Ectodermal cell (in vitro differentiated cells): ENCODE measurements at regions not wholly inside any gene's neighbourhood (a gene's known extent, or its start where the extent isn't known, plus 50 kb on each side); places are given as distances from the start of the nearest gene placed in this dataset.
A peak's percentile ranks its signal among the peaks of the same experiment; 100 is the strongest.

ENCODE experiments used
- H3K27ac ChIP-seq: 2 replicates; pipeline ENCODE4 v1.7.0; 2013; ENCODE audit warnings: mild to moderate bottlenecking, low read depth, low read length; ENCODE audit not compliant: insufficient read depth, poor library complexity, severe bottlenecking
- H3K27me3 ChIP-seq: 2 replicates; pipeline ENCODE4 v1.7.0; 2013; ENCODE audit warnings: mild to moderate bottlenecking, low read length; ENCODE audit not compliant: insufficient read depth, control insufficient read depth, poor library complexity, severe bottlenecking
- H3K36me3 ChIP-seq: one replicate; pipeline ENCODE4 v1.7.0; 2013; ENCODE audit warnings: low read length; ENCODE audit not compliant: control insufficient read depth, insufficient read depth
- H3K4me1 ChIP-seq: one replicate; pipeline ENCODE4 v1.7.0; 2013; ENCODE audit warnings: low read length; ENCODE audit not compliant: control insufficient read depth, insufficient read depth
- H3K4me3 ChIP-seq: 2 replicates; pipeline ENCODE4 v1.7.0; 2013; ENCODE audit warnings: low read depth, low read length, control low read depth; ENCODE audit not compliant: insufficient read depth
- H3K9me3 ChIP-seq: 2 replicates; pipeline ENCODE4 v1.7.0; 2013; ENCODE audit warnings: mild to moderate bottlenecking, low read length, moderate library complexity; ENCODE audit not compliant: control insufficient read depth
- WGBS, 2 experiments: methylation state at CpG; one replicate each; pipeline ENCODE4 v1.1.7; 2013; ENCODE audit warnings: missing lambda C conversion rate in 2 of 2; 5-methylcytosine and 5-hydroxymethylcytosine counted together

DNA sequence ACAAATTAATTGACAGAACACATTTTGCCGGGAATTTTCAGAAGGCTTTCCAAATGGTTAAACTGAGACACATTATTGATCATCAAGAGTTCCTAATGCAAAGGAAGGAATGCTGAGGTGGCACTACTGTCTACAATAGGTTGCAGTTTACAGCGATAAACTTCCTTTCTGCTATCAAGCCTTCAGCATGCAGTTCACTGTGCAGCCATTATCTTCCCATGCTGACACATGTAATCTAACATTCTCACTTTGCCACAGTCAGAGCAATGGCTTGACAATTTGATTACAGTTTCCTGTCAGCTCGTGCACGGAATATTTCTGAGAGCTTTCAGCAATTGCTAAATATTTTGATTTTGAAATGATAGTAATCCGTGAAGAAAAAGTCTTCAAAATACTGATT, 166.9 kb upstream of the PRMT6 start:
- 92 to 96% methylated on average over 5 of the region's 5 CpGs for WGBS, 2 experiments
- H3K4me1 ChIP-seq = no peaks in the 10 kb centered on the region

DNA sequence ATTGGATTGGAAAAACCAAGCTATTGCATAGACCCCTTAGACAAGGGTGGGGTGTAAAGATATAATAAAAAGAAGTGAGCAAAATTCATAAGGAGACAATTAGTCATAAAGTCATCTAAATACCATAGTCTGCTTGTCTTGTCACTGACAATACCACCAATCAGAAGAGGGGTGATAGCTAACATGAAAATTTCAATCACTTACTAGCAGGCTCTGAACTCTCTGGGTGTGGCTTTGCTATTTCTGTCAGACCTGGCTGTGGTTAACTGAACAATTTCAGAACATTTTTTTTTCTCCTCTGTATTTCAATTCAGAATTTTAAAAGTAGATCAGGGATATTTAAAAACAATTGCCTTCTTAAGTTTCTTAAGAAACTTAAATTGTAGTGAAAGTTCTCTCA, 158.5 kb upstream of the PRMT6 start:
- H3K9me3 ChIP-seq = no peaks in the 10 kb centered on the region
- no peak overlapping the region for H3K27ac ChIP-seq
- no peaks in the 10 kb centered on the region for H3K27me3 ChIP-seq
- no peaks in the 10 kb centered on the region for H3K36me3 ChIP-seq
- H3K4me3 ChIP-seq = no peak overlapping the region
- H3K4me1 ChIP-seq = no peaks in the 10 kb centered on the region

More for the DNA sequence above, 166.9 kb upstream of the PRMT6 start:
- Histone ChIP-seq H3K27ac (no peak overlapping the region), H3K4me3 (no peak overlapping the region), H3K9me3 (no peaks in the 10 kb centered on the region), H3K36me3 (no peaks in the 10 kb centered on the region), H3K27me3 (no peaks in the 10 kb centered on the region)

DNA sequence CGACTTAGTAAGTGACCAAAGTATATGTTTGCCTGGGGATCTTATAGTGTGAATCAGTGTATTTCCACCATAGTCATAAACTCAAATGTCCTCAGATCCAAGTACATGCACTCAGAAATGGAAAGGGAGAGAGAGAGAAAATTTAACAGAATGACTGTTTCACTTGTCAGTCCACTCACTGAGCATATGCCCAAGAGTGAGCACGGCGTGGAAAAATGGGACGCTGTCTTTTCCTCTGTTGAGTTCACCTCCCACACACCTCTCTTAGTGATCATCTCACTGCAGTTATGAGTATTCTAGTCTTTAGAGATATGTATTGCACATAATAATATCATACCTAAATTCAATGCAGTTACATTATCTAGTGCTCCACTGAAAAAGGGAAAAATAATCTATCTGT, 156.8 kb upstream of the PRMT6 start:
- H3K36me3 ChIP-seq = no peaks in the 10 kb centered on the region
- H3K27me3 ChIP-seq = no peaks in the 10 kb centered on the region
- no peaks in the 10 kb centered on the region for H3K4me1 ChIP-seq
- 94 to 97% methylated on average over 3 of the region's 4 CpGs for WGBS, 2 experiments
- no peaks in the 10 kb centered on the region for H3K9me3 ChIP-seq
- H3K4me3 ChIP-seq = no peak overlapping the region
- H3K27ac ChIP-seq = no peak overlapping the region

DNA sequence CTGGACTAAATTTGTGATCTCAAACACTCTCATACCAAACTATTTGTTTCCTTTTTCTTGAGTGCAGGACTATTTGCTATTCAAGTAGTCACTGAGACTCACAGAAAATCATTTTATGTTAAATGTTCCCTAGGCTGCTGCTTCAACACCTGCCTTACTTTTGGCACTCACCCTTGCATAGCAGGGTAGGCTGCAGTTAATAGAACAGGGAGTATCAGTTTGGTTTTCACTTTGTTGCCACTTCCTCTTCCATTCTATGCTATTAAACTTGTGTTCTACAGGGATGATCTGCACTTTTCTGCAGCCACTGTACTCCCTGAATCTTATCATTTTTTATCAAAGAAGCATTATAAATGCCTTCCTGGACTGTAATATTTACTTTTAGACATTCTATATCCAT, 148.7 kb upstream of the PRMT6 start:
- no peak overlapping the region for H3K4me3 ChIP-seq
- no peaks in the 10 kb centered on the region for H3K4me1 ChIP-seq
- no peak overlapping the region for H3K27ac ChIP-seq
- no peaks in the 10 kb centered on the region for H3K9me3 ChIP-seq
- H3K36me3 ChIP-seq = no peaks in the 10 kb centered on the region
- H3K27me3 ChIP-seq = no peaks in the 10 kb centered on the region

DNA sequence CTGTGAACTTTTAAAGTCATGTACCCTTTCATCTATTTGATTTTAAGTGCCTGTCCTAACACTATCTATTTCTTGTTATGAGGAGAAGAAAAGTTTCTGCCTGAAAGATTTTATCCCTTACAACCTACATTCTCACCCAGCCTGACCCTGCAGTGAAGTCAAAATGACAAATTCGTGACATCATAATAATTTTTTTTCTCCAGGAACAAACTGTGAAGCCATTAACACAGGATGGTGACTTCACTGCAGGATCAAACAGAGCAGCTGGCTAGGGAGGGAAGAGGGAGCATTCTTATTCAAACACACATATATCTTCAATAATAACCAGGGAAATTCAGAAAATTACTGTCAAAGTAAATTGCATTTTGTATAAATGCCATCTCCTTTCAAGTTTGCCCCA, 147.8 kb upstream of the PRMT6 start:
- no peak overlapping the region for H3K27ac ChIP-seq
- H3K27me3 ChIP-seq = no peaks in the 10 kb centered on the region
- H3K4me1 ChIP-seq = no peaks in the 10 kb centered on the region
- no peaks in the 10 kb centered on the region for H3K9me3 ChIP-seq
- WGBS, 2 experiments = 73 to 95% methylated on average over 1 of the region's 1 CpG
- H3K4me3 ChIP-seq = no peak overlapping the region
- H3K36me3 ChIP-seq = no peaks in the 10 kb centered on the region

DNA sequence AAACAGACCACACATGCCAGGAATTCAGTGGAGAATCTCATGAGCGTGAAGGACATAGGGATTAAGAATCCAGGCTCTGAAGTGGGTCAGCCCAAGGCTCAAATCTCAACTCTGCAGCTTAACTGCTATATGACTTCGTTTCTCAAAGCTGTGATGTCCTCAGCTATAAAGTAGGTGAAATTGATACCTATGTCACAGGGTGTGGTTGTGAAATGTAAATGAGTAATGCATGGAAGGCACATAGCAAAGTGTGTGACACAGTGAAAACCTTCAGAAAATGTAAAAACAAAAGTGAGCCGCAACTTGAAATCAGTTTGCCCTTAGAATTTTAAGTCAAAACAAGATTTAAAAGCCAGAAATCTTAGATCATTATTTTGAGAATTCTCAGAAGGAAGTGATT, 145.7 kb upstream of the PRMT6 start:
- Histone ChIP-seq H3K27me3 (no peaks in the 10 kb centered on the region), H3K4me1 (no peaks in the 10 kb centered on the region), H3K9me3 (no peaks in the 10 kb centered on the region), H3K36me3 (no peaks in the 10 kb centered on the region), H3K4me3 (no peak overlapping the region), H3K27ac (no peak overlapping the region)
- WGBS, 2 experiments = 85 to 93% methylated on average over 3 of the region's 3 CpGs

DNA sequence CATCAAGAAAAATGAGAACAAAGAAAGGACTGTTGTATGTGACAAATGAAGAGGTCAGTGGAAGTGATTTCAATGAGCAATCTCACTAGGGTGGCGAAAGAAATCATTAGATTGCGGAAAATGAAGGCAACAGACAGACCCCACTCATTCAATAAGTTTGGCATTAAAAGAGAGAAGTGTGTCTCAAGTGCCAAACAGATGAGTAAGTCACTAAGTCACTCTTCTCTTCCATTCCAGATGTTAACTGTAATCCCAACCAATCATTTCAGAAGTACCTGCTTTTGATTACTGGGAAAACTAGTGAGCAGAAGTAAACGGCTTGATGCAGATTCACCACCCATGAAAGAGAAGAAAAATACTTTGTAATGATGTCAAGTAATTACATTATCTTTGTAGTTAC, 144.3 kb upstream of the PRMT6 start:
- Histone ChIP-seq H3K9me3 (no peaks in the 10 kb centered on the region), H3K27me3 (no peaks in the 10 kb centered on the region), H3K4me3 (no peak overlapping the region), H3K36me3 (no peaks in the 10 kb centered on the region), H3K27ac (no peak overlapping the region), H3K4me1 (no peaks in the 10 kb centered on the region)
- WGBS, 2 experiments = 89 to 100% methylated on average over 2 of the region's 3 CpGs

DNA sequence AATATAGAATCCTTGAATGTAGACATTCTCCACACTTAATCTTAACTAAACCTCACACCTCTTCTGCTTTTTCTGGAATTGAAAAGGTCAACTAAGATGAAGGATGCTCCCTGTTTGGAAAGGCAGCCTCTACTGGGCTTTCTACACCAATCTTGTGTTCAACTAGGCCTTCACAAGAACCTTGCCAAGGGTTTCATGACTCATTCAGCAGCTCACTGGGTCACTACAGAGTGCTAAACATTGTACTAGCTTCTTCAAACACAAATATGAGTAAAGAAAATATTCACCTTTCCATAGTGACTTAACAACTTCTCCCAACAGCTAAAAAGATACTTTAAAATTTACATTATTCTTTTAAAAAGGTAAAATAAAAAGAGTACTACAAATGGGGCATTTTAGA, 135.3 kb upstream of the PRMT6 start:
- Histone ChIP-seq H3K4me3 (no peak overlapping the region), H3K36me3 (no peaks in the 10 kb centered on the region), H3K9me3 (no peaks in the 10 kb centered on the region)

DNA sequence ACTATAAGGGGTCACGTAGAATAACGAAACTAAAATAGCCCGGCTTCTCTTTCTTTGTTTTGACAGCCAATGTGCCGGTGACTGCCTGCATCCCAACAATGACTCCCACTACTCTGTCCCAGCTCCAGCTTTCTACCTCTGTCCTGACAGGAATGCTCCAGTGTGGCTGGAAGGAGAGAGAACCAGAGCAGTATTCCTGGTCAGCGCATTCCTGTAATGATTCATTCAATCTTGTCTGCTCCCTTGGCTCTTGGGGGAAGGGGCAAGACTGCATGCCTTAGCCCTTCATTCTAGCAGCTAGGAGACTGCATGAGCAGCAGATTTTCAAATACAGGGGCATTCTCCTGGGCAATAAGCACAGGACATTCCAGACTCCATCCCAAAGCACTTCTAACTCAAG, 132.1 kb upstream of the PRMT6 start:
- Histone ChIP-seq H3K4me1 (peaks cover 8% of the 10 kb centered on the region), H3K4me3 (no peak overlapping the region), H3K36me3 (no peaks in the 10 kb centered on the region), H3K27ac (peak overlapping the region; percentile 21), H3K9me3 (no peaks in the 10 kb centered on the region), H3K27me3 (no peaks in the 10 kb centered on the region)
- WGBS, 2 experiments = 69 to 76% methylated on average over 5 of the region's 5 CpGs

More for the DNA sequence above, 135.3 kb upstream of the PRMT6 start:
- H3K4me1 ChIP-seq = peaks cover 8% of the 10 kb centered on the region
- H3K27me3 ChIP-seq = no peaks in the 10 kb centered on the region
- no peak overlapping the region for H3K27ac ChIP-seq

DNA sequence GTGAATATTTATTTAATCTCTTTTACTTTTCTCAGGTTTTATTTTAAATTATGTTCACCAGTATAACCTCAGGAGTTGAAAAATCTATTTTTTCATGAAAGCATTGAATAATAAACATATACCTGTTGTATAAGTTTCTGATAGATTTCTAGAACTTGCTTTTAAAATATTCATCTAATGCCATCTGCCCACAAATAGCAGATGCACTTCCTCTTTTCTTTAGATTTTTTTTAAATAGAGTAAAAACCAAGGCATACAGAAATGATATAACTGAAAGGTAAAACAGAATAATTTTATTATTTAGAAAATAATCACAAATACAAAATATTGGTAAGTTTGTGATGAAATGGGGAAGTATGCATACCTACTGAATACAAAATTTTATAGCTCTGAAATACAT, 130.7 kb upstream of the PRMT6 start:
- Histone ChIP-seq H3K27me3 (no peaks in the 10 kb centered on the region), H3K27ac (no peak overlapping the region), H3K36me3 (no peaks in the 10 kb centered on the region), H3K4me1 (peaks cover 8% of the 10 kb centered on the region), H3K9me3 (no peaks in the 10 kb centered on the region), H3K4me3 (no peak overlapping the region)

DNA sequence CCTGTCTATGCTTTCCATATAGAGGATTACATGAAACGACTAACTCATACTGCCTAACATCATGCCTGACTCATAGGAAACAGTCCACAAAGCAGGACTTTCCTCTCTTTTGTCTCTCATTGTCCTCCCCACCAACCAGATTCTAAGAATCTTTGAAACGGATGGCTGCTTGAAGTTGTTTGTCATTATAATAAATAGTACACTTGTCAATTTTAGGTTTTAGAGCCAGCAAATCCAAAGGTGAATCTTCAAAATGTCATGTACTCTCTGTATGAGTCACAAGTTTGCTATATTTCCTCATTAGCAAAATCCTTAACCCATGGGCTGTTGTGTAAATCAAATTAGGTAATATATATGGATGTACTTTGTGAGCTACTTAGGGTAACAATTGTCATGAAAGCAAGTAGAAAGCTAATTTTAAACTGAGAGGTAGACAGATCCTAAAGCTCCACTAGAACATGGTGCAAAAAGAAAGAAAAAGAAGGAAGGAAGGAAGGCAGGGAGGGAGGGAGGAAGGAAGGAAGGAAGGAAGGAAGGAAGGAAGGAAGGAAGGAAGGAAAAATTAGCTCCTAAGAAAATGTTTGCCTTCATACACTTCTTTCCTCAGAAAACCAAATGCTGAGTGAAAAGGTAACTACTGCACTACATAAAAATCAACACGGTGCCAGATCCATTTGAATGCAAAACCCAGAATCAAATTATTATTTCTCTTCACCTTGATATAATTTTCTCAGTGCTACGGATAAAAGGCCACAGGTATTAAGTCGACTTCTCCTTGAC, 129.5 kb upstream of the PRMT6 start:
- Histone ChIP-seq H3K4me3 (no peak overlapping the region), H3K4me1 (peaks cover 8% of the 10 kb centered on the region), H3K9me3 (no peaks in the 10 kb centered on the region), H3K27ac (no peak overlapping the region), H3K36me3 (no peaks in the 10 kb centered on the region), H3K27me3 (no peaks in the 10 kb centered on the region)
- 92 to 96% methylated on average over 4 of the region's 5 CpGs for WGBS, 2 experiments
